GM18498 (cell line): ENCODE measurements at regions not wholly inside any gene's neighbourhood (a gene's known extent, or its start where the extent isn't known, plus 50 kb on each side); places are given as distances from the start of the nearest gene placed in this dataset.

Experiments
- ATAC-seq: cut with Tn5 transposase; IDR thresholded peaks from one replicate; pipeline ENCODE4 v1.9.1; 2021; ENCODE audit warnings: mild to moderate bottlenecking, moderate library complexity; ENCODE audit not compliant: unreplicated experiment

DNA sequence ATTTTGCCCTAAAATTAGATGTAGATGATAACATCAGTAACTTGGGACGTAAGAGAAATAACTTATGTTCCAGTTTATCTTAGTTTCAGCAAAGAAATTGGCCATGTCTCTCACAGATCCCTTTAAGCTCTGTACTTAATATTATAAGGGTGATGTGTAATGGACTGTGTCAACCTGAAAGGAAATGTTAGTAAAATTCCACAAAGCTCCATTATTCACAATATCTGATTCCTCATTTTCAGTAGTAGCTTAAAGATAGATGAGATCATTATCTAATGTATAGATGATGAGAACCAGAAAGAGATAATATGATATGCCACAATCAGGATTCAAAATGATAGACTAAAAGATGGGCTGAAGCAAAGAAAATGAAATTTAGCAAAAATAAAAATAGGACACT lies 316.8 kb upstream of the CHRM2 start:
- ATAC-seq = no peak

GRCh38 chr7:136549756-136550155 lies 318.7 kb upstream of the CHRM2 start:
- no peak for ATAC-seq

- no peak for ATAC-seq
These were observed 334.7 kb upstream of the CHRM2 start for GRCh38 chr7:136533732-136534131.

DNA sequence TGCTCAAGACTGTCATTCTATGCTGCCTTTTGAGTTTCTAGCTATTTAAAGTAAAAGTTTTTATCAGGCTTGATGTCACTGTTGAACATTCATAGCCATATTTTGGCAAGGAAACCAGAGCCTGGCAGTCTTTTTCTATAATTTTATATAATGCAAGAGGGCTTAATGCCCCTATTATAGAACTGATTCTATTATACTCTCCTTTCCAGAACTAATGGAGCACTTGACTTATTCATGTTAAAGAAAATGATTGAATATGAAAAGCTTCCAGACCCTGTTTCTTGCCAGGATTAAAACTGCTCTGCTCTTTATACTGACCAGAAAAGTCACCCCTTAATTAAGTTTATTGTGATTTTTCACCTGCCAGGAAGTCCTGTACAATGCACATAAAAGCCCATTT lies 337.6 kb upstream of the CHRM2 start:
- no peak for ATAC-seq

- no peak for ATAC-seq
These were observed 340.1 kb upstream of the CHRM2 start for GRCh38 chr7:136528329-136528728.

GRCh38 chr7:136527554-136527953 lies 340.9 kb upstream of the CHRM2 start:
- no peak for ATAC-seq

- ATAC-seq = no peak
These were observed 341.9 kb upstream of the CHRM2 start for GRCh38 chr7:136526408-136527105.

GRCh38 chr7:136523571-136523970 lies 344.9 kb upstream of the CHRM2 start:
- no peak for ATAC-seq

- ATAC-seq = no peak
These were observed 350.5 kb upstream of the CHRM2 start for GRCh38 chr7:136517971-136518370.

GRCh38 chr7:136514776-136515175 lies 353.7 kb upstream of the CHRM2 start:
- no peak for ATAC-seq

- no peak for ATAC-seq
These were observed 354.7 kb upstream of the CHRM2 start for GRCh38 chr7:136513744-136514143.

DNA sequence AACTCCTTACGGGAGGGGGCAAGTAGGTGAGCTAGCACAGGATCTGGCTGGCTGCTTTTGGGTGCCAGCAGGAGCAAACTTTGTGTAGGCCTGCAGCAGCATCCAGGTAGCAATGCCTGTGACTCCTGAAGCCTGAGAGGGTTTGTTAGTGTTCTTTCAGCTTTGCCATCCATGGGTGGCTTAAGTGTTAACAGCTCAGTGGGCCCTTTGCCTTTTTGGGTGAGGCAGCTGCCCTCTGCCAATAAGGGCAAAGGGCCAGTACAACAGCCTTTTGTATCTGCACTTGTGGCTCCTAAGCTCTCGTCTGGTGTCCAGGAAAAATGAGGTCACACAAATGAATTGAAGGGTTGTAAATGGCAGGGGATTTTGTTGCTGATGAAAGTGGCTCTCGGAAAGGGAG lies 359.0 kb upstream of the CHRM2 start:
- ATAC-seq = no peak

DNA sequence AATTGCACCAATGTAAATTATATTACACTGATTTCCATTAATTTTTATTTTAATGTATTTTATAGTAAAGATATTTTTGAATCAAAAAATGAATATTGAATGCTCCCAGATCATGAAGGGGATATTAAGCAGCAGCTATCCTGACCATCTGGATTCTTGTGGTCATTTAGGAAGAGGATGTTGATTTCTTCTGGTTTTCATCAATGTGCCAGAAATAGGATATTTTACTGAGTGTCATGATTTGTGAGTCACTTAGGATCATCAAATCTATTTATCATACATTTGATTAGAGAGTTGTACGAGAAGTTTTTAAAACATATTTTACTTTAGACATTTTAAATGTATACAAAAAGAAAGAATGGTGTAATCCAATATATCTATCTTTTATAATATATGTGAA lies 366.3 kb upstream of the CHRM2 start:
- ATAC-seq = no peak

- no peak for ATAC-seq
These were observed 367.3 kb upstream of the CHRM2 start for GRCh38 chr7:136501151-136501550.

- ATAC-seq = no peak
These were observed 371.9 kb upstream of the CHRM2 start for GRCh38 chr7:136496551-136496950.

GRCh38 chr7:136495081-136495480 lies 373.4 kb upstream of the CHRM2 start:
- no peak for ATAC-seq

- ATAC-seq = no peak
These were observed 376.1 kb upstream of the CHRM2 start for GRCh38 chr7:136492366-136492765.

GRCh38 chr7:136489808-136490207 lies 378.6 kb upstream of the CHRM2 start:
- no peak for ATAC-seq

DNA sequence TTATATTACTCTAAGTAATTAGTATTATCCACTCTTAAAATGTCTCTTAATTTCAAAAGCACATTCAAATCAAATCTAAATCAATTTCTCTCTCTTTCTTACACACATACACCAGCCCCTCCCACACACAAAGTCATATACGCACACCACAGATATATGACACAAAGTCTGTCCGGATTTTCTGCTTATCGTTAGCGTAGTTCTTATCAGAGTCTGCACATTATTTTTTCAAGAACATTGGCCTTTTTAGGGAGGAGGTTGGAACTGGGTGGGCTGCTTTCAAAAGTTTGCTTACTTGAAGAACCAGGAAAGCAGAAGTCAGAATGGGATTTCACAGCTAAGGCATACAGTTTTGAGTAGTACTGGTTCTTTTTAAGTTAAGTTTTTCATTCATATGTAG lies 387.6 kb upstream of the CHRM2 start:
- no peak for ATAC-seq

GRCh38 chr7:136479922-136480321 lies 388.5 kb upstream of the CHRM2 start:
- ATAC-seq = no peak

- no peak for ATAC-seq
These were observed 398.3 kb upstream of the CHRM2 start for GRCh38 chr7:136470179-136470578.

DNA sequence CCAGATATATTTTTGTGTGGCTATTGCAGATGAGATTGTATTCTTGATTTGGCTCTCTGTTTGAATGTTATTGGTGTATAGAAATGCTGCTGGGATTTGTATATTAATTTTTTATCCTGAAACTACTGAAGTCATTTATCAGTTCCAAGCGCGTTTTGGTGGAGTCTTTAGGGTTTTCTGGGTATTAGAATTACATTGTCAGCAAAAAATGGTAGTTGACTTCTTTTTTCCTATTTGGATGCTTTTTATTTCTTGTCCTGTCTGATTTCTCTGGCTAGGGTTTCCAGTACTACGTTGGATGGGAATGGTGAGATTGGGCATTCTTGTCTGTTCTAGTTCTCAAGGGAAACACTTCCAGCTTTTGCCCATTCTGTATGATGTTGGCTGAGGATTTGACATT lies 415.5 kb upstream of the CHRM2 start:
- no peak for ATAC-seq

GRCh38 chr7:136446751-136447150 lies 421.7 kb upstream of the CHRM2 start:
- ATAC-seq = no peak
